ENCODE measurements at regions not wholly inside any gene's neighbourhood (a gene's known extent, or its start where the extent isn't known, plus 50 kb on each side); places are given as distances from the start of the nearest gene placed in this dataset.
"Not testable (repeated sequence)": the region's sequence is repeated elsewhere in the genome, so short reads cannot be mapped to it uniquely, and the experiment has no call there.

DNA sequence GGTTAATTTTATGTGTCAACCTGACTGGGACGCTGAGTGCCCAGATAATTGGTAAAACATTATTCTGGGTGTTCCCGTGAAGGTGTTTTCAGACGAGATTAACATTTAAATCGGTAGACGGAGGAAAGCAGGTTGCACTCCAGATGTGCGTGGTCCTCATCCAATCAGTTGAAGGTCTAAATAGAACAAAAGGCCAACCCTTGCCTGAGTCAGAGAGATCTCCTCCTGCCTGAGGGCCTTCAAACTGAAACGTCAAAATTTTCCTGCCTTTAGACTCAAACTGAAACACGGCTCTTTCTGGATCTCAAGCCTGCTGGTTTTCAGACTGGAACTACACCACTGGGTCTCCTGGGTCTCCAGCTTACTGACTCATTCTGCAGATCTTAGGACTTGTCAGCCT is 70.9 kb downstream of the NPIPA5 start:
- not testable (repeated sequence) for H3K4me1 ChIP-seq (ENCODE audit: insufficient read depth, poor library complexity, severe bottlenecking); H3K27me3 ChIP-seq (ENCODE audit: insufficient read depth, poor library complexity, severe bottlenecking); H3K9me3 ChIP-seq (ENCODE audit: severe bottlenecking); H3K36me3 ChIP-seq (ENCODE audit: low read depth); H3K4me3 ChIP-seq (ENCODE audit: severe bottlenecking); DNase-seq (ENCODE audit: low spot score); H3K27ac ChIP-seq (ENCODE audit: poor library complexity, severe bottlenecking); ATAC-seq (ENCODE audit: low read depth)

GRCh38 chr16:15305889-15306288 is 72.2 kb downstream of the NPIPA5 start:
- H3K36me3 ChIP-seq (ENCODE audit: low read depth); H3K4me3 ChIP-seq (ENCODE audit: severe bottlenecking); H3K27me3 ChIP-seq (ENCODE audit: insufficient read depth, poor library complexity, severe bottlenecking); DNase-seq (ENCODE audit: low spot score); H3K4me1 ChIP-seq (ENCODE audit: insufficient read depth, poor library complexity, severe bottlenecking); H3K9me3 ChIP-seq (ENCODE audit: severe bottlenecking): not testable (repeated sequence)
- H3K27ac ChIP-seq (ENCODE audit: poor library complexity, severe bottlenecking): peak overlapping the region; percentile 46
- peak; percentile 91 for ATAC-seq (ENCODE audit: low read depth)

DNA sequence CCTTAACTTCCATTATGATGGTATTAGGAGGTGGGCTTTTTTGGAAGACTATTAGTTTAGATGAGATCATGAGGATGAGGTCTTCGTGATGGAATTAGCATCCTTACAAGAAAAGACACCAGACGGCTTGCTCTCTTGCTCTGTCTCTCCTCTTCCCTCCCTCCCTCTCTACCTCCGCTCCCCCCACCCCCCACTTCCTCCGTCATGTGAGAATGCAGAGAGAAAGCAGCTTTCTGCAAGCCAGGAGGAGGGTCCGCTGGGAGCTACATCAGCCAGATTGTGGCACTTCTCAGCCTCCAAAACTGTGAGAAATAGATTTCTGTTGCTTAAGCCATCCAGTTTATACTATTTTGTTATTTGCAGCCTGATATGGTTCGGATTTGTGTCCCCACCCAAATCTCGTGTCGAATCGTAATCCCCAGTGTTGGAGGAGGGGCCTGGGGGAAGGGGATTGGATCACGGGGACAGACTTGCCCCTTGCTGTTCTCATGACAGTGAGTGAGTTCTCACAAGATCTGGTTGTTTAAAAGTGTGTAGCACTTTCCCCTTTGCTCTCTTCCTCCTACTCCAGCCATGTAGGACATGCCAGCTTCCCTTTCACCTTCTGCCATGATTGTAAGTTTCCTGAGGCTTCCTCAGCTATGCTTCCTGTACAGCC is 74.3 kb downstream of the NPIPA5 start:
- not testable (repeated sequence) for DNase-seq (ENCODE audit: low spot score); H3K36me3 ChIP-seq (ENCODE audit: low read depth); H3K4me1 ChIP-seq (ENCODE audit: insufficient read depth, poor library complexity, severe bottlenecking); H3K27ac ChIP-seq (ENCODE audit: poor library complexity, severe bottlenecking); H3K9me3 ChIP-seq (ENCODE audit: severe bottlenecking); H3K4me3 ChIP-seq (ENCODE audit: severe bottlenecking); ATAC-seq (ENCODE audit: low read depth); H3K27me3 ChIP-seq (ENCODE audit: insufficient read depth, poor library complexity, severe bottlenecking)

DNA sequence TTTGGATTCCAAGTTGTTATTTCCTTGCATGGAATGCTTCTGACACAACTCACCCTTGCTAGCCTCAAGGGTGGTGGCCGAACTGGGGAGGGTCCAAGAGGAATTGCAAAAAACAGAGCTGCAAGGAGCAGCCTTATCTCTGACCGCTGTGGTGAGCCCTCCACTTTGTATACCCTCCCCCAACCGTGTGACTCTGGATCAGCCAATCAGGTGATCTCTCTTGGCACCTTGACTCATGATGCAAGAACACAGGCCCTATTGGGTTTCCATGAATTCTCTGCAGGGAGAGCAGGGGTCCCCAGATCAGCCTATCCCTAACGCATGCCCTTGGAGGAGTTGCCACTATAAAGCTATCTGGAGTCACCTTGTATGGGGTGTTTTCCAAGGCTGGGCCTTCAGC is 81.0 kb downstream of the NPIPA5 start:
- H3K9me3 ChIP-seq (ENCODE audit: severe bottlenecking); H3K27me3 ChIP-seq (ENCODE audit: insufficient read depth, poor library complexity, severe bottlenecking); DNase-seq (ENCODE audit: low spot score); ATAC-seq (ENCODE audit: low read depth); H3K4me1 ChIP-seq (ENCODE audit: insufficient read depth, poor library complexity, severe bottlenecking); H3K36me3 ChIP-seq (ENCODE audit: low read depth); H3K27ac ChIP-seq (ENCODE audit: poor library complexity, severe bottlenecking); H3K4me3 ChIP-seq (ENCODE audit: severe bottlenecking): not testable (repeated sequence)

DNA sequence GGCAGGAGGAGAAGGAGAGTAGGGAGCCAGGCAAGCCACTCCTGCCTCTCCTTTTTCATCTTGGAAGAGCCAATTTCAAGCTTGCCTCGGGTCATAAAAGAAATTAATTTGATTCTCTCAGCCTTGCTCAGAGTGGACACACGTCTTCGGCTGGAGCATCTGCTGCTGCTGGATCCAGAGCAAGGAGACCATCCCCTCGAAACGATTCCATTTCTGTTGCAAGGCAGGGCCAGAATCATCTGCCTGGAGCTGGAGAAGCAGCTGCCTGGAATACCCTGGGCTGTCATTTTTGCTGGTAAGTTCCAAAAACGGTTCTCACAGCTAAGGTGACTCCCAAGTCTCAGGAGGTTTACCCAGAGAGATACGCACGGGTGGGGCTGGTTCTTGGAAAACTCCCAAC is 103.3 kb downstream of the NPIPA5 start:
- not testable (repeated sequence) for H3K27me3 ChIP-seq (ENCODE audit: insufficient read depth, poor library complexity, severe bottlenecking); H3K4me3 ChIP-seq (ENCODE audit: severe bottlenecking); H3K36me3 ChIP-seq (ENCODE audit: low read depth); H3K27ac ChIP-seq (ENCODE audit: poor library complexity, severe bottlenecking); H3K9me3 ChIP-seq (ENCODE audit: severe bottlenecking); H3K4me1 ChIP-seq (ENCODE audit: insufficient read depth, poor library complexity, severe bottlenecking); ATAC-seq (ENCODE audit: low read depth); DNase-seq (ENCODE audit: low spot score)

DNA sequence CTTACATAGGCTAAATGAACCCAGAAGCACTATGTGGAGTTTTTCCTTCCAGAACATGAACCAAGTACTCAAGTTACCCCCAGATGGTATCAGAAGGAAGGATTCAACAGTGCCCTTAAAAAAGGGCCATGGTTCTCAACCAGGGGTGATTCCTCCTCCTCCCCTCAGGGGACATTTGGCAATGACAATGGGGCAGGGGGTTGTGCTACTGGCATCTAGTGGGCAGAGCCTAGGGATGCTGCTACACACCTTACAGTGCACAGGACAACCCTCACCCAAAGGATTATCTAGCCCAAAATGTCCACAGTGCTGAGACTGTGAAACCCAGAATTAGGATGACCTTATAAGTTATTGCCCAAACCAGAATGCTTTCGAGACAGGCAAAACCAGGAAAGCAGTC is 104.1 kb downstream of the NPIPA5 start:
- not testable (repeated sequence) for H3K4me1 ChIP-seq (ENCODE audit: insufficient read depth, poor library complexity, severe bottlenecking); H3K27me3 ChIP-seq (ENCODE audit: insufficient read depth, poor library complexity, severe bottlenecking); H3K27ac ChIP-seq (ENCODE audit: poor library complexity, severe bottlenecking); DNase-seq (ENCODE audit: low spot score); H3K9me3 ChIP-seq (ENCODE audit: severe bottlenecking); H3K36me3 ChIP-seq (ENCODE audit: low read depth); ATAC-seq (ENCODE audit: low read depth); H3K4me3 ChIP-seq (ENCODE audit: severe bottlenecking)

GRCh38 chr16:15266941-15267340 is 111.2 kb downstream of the NPIPA5 start:
- not testable (repeated sequence) for H3K4me1 ChIP-seq (ENCODE audit: insufficient read depth, poor library complexity, severe bottlenecking); ATAC-seq (ENCODE audit: low read depth)

GRCh38 chr16:15262212-15262611 is 115.9 kb downstream of the NPIPA5 start:
- not testable (repeated sequence) for H3K27ac ChIP-seq (ENCODE audit: poor library complexity, severe bottlenecking); H3K4me3 ChIP-seq (ENCODE audit: severe bottlenecking); H3K9me3 ChIP-seq (ENCODE audit: severe bottlenecking); H3K4me1 ChIP-seq (ENCODE audit: insufficient read depth, poor library complexity, severe bottlenecking); H3K27me3 ChIP-seq (ENCODE audit: insufficient read depth, poor library complexity, severe bottlenecking); H3K36me3 ChIP-seq (ENCODE audit: low read depth); ATAC-seq (ENCODE audit: low read depth); DNase-seq (ENCODE audit: low spot score)

More at GRCh38 chr16:15266941-15267340, 111.2 kb downstream of the NPIPA5 start:
- not testable (repeated sequence) for H3K27ac ChIP-seq (ENCODE audit: poor library complexity, severe bottlenecking); H3K36me3 ChIP-seq (ENCODE audit: low read depth); DNase-seq (ENCODE audit: low spot score); H3K27me3 ChIP-seq (ENCODE audit: insufficient read depth, poor library complexity, severe bottlenecking); H3K4me3 ChIP-seq (ENCODE audit: severe bottlenecking); H3K9me3 ChIP-seq (ENCODE audit: severe bottlenecking)

- not testable (repeated sequence) for H3K9me3 ChIP-seq (ENCODE audit: severe bottlenecking); H3K4me3 ChIP-seq (ENCODE audit: severe bottlenecking); H3K27me3 ChIP-seq (ENCODE audit: insufficient read depth, poor library complexity, severe bottlenecking); H3K4me1 ChIP-seq (ENCODE audit: insufficient read depth, poor library complexity, severe bottlenecking); H3K36me3 ChIP-seq (ENCODE audit: low read depth); ATAC-seq (ENCODE audit: low read depth); DNase-seq (ENCODE audit: low spot score); H3K27ac ChIP-seq (ENCODE audit: poor library complexity, severe bottlenecking)
Measured at GRCh38 chr16:15247971-15248370, 130.1 kb downstream of the NPIPA5 start.

DNA sequence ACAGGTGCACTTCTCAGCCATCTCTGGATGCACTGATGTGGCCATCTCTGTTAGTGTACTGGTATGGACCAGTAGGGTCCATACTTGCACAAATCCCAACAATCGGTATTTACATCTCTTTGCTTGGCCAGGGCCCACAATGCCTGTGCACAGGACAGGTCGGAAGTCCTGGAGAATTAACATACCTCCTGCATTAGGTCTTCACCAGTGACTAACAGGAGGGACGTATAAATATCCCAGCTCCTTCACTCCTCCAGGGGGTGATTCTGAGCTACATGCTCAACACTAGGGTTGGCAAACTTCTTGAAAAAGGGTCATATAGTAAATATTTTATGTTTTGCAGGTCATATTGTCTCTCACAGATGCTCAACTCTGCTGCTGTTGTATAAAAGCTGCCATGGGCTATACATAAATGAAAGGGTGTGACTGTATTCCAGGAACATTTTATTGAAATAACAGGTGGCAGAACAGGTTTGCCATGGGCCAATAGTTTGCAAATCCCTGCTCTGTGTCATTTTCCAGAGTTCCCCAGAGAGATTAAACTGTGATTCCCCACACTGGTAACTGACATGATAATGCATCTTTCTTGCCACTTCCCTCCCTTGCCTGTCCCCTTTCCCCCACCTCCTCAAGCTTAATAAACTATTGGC is 141.3 kb downstream of the NPIPA5 start:
- H3K36me3 ChIP-seq (ENCODE audit: low read depth); DNase-seq (ENCODE audit: low spot score); H3K9me3 ChIP-seq (ENCODE audit: severe bottlenecking); H3K27ac ChIP-seq (ENCODE audit: poor library complexity, severe bottlenecking); H3K4me1 ChIP-seq (ENCODE audit: insufficient read depth, poor library complexity, severe bottlenecking); ATAC-seq (ENCODE audit: low read depth); H3K27me3 ChIP-seq (ENCODE audit: insufficient read depth, poor library complexity, severe bottlenecking); H3K4me3 ChIP-seq (ENCODE audit: severe bottlenecking): not testable (repeated sequence)

GRCh38 chr16:15235140-15235539 is 141.1 kb upstream of the RRN3 start:
- H3K27me3 ChIP-seq (ENCODE audit: insufficient read depth, poor library complexity, severe bottlenecking); DNase-seq (ENCODE audit: low spot score); H3K36me3 ChIP-seq (ENCODE audit: low read depth); ATAC-seq (ENCODE audit: low read depth); H3K27ac ChIP-seq (ENCODE audit: poor library complexity, severe bottlenecking); H3K4me3 ChIP-seq (ENCODE audit: severe bottlenecking); H3K4me1 ChIP-seq (ENCODE audit: insufficient read depth, poor library complexity, severe bottlenecking); H3K9me3 ChIP-seq (ENCODE audit: severe bottlenecking): not testable (repeated sequence)

DNA sequence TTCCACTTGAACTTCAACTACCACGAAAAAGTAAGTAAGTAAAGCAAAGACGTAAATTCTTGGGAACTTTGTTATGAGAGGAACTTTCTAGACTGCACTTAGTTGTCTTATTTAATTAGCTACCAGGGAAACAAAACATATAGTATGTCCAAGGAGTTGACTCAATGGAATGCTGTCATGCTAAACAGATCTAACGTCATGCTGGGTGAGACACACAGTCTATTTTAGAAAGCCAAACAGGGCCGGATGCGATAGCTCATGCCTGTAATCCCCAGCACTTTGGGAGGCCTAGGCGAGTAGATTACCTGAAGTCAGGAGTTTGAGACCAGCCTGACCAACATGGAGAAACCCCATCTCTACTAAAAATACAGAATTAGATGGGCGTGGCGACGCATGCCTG is 140.6 kb upstream of the RRN3 start:
- ATAC-seq (ENCODE audit: low read depth); H3K9me3 ChIP-seq (ENCODE audit: severe bottlenecking); H3K36me3 ChIP-seq (ENCODE audit: low read depth); H3K4me3 ChIP-seq (ENCODE audit: severe bottlenecking); H3K27ac ChIP-seq (ENCODE audit: poor library complexity, severe bottlenecking); DNase-seq (ENCODE audit: low spot score); H3K27me3 ChIP-seq (ENCODE audit: insufficient read depth, poor library complexity, severe bottlenecking); H3K4me1 ChIP-seq (ENCODE audit: insufficient read depth, poor library complexity, severe bottlenecking): not testable (repeated sequence)
